ENCODE measurements at regions not wholly inside any gene's neighbourhood (a gene's known extent, or its start where the extent isn't known, plus 50 kb on each side); places are given as distances from the start of the nearest gene placed in this dataset.
"Not testable (repeated sequence)": the region's sequence is repeated elsewhere in the genome, so short reads cannot be mapped to it uniquely, and the experiment has no call there.

- not testable (repeated sequence) for DNase-seq
These were observed 121.7 kb downstream of the ATP6V0E2 start for GRCh38 chr7:149995369-149996026.

- DNase-seq: not testable (repeated sequence)
These were observed 127.2 kb downstream of the ATP6V0E2 start for GRCh38 chr7:150000780-150001599.

DNA sequence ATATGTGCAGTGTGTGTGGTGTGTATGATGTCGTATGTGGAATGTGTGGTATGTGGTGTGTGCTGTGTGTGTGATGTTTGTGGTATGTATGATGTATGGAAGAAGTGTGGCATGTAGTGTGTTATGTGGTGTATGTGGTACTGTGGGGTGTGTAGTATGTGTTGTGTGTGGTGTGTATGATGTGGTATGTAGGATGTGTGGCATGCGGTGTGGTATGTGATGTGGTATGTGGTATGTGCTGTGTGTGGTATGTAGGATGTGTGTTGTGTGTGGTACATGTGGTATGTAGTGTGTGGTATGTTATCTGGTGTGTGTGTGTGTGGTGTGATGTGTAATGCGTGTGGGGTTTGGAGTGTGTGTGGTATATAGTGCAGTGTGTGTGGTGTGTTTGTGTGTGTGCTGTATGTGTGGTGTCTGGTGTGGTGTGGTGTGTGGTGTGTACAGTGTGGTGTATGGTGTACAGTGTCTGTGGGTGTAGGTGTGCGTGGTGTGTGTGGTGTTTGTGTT is 129.6 kb downstream of the ATP6V0E2 start:
- DNase-seq: no peak

- DNase-seq: not testable (repeated sequence)
These were observed 130.2 kb downstream of the ATP6V0E2 start for GRCh38 chr7:150003973-150004372.

- not testable (repeated sequence) for DNase-seq
These were observed 131.1 kb downstream of the ATP6V0E2 start for GRCh38 chr7:150004843-150005242.

DNA sequence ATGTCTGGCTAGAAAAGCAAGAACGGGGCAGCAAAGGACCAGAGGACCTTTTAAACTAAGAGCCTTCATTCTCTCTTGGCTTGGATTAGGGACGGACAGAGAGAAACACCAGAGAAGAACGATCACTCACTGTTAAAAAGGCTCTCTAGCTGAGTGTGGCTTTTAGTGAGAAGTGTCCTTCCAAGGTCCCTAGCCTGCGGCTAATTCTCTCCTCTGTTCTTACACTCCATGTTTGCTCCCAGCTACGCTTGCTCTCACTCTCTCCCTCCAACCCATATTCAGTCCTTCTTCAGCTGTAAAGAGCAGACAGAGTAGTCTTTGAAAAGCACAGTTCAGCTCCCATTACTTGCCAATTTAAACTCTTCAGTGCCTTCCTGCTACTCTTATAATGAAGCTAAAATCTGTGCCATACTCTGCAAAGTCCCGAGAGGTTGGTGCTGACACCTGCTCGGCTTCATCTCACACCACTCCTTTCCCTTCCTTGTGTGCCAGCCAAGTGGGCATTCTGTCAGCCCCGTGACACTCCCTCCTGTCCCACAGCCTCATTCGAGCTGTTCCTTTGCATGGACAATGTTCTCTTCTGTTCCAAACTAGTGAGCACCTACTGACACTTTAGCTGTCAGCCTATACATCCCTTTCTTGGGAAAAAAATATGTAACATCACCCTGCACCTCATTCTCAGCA is 136.0 kb downstream of the ATP6V0E2 start:
- not testable (repeated sequence) for DNase-seq

- not testable (repeated sequence) for DNase-seq
These were observed 143.0 kb downstream of the ATP6V0E2 start for GRCh38 chr7:150016651-150017189.

DNA sequence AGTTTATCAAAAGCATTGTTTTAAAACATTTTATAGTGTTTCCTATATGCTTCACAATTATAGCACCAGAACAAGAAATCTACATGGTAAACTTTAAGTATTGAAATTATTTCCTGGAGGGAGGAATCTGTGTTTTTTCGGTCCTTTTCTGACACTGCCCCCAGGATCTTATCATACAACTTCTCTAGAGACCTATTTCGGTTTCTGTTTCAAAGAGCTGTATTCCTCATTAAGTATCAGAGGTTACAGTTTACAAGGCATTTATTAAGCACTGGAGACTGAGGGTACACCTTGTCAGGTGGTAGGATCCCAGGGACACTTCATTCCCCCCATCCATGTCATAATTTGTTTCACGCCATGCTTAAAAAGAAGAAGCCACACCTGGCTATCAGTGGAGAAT is 146.4 kb downstream of the ATP6V0E2 start:
- DNase-seq: not testable (repeated sequence)

DNA sequence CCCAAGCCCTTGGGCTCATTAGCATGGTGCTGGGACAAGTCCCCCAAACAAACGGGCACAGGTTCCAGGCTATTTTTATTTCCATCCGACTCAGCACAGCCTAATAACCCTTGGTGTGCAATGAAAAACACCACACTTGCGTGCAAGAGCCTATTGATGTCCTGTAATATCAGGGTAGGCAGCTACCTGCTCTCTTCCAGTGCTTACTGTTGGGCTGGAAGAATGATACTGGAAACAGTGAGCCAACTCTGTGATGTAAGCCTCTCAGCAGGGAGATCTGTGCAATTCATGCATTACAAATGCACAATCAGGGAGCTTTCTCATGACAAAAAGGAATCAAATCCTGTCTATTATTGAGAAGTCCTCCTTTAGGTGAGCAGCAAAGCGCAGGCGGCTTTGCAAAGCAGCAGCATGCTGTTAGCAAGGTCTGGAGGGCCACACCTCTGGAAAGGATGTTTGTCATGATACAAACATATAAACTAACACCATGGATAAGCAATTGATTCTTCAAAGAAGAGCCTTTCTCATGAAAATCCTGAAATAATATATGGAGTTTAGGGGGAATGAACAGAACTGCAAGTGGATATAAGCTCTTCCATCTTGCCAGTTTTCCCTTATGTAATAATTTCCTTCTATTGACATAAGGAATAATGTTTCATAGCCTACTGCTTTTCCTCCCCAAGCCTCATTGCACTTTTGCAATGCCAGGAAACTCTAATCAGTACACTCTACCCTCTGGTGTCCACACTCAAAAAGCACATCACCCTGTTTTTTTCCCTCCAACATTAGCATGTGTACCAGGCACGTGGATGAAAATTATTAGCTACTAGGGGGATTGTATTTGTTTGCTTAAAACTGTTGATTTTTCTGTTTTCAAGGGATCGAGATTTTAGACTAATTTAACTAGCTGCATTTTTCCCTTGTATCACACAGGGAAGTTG is 151.1 kb downstream of the ATP6V0E2 start:
- DNase-seq: not testable (repeated sequence)

- DNase-seq: not testable (repeated sequence)
These were observed 152.0 kb downstream of the ATP6V0E2 start for GRCh38 chr7:150025802-150026201.

- not testable (repeated sequence) for DNase-seq
These were observed 154.7 kb downstream of the ATP6V0E2 start for GRCh38 chr7:150028344-150029012.

DNA sequence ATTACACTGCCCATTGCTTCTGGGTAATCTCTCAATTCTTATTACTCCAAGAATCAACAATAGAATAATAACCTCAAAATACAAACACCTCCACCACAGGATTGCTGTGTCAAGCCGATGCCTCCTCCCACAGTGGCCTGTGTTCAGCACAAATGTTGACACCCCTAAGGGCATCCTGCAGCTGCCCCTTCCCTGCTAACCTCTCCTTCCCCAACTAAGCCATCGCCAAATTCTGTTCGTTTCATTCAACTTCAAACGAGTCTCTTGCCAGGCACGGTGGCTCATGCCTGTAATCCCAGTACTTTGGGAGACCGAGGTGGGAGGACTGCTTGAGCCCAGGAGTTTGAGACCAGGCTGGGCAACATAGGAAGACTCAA is 155.2 kb downstream of the ATP6V0E2 start:
- DNase-seq: not testable (repeated sequence)

GRCh38 chr7:150031733-150032132 is 158.0 kb downstream of the ATP6V0E2 start:
- DNase-seq: not testable (repeated sequence)

- not testable (repeated sequence) for DNase-seq
These were observed 159.9 kb downstream of the ATP6V0E2 start for GRCh38 chr7:150033711-150034110.

DNA sequence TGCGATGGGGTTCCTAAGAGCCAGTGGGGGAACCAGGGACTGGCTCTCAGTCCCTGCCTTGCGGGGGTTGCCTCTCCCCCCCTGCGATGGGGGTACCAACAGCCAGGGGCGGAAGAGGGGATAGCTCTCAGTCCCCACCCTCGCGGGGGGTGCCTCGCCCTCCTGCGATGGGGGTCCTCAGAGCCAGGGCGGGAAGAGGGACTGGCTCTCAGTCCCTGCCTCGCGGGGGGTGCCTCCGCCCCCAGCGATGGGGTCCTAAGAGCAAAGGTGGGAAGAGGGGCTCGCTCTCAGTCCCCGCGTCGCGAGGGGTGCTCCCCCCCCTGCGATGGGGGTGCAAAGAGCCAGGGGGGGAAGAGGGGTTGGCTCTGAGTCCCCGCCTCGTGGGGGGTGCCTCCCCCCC is 162.0 kb downstream of the ATP6V0E2 start:
- not testable (repeated sequence) for DNase-seq

GRCh38 chr7:150039061-150039460 is 165.3 kb downstream of the ATP6V0E2 start:
- DNase-seq: not testable (repeated sequence)

- DNase-seq: not testable (repeated sequence)
These were observed 168.5 kb downstream of the ATP6V0E2 start for GRCh38 chr7:150042281-150042680.

GRCh38 chr7:150044771-150045170 is 171.0 kb downstream of the ATP6V0E2 start:
- peak; percentile 3 for DNase-seq

DNA sequence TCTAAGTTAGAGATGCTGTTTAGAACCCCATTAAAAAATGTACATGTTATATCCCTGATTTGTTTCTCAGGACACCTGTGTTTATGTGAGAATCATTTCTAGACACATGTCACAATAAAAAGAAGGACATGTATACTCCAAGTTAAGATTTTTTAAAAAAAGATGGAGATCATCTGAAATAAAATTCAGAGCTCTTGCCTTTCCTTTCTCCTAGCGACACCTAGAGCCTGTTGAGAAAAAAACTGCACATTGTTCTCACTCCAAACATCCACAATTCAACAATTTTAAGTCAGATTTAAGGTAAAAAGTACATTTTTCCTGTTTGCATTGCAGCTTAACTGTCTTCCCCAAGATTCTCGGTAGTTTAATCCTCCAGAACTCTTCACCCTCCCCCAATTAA is 171.8 kb downstream of the ATP6V0E2 start:
- DNase-seq: not testable (repeated sequence)

GRCh38 chr7:150046290-150047194 is 172.8 kb downstream of the ATP6V0E2 start:
- not testable (repeated sequence) for DNase-seq
